Stimulated activated CD8-positive, alpha-beta memory T cell treated with anti-CD3 and anti-CD28 coated beads, Interleukin-12 subunit alpha, Interleukin-12 subunit beta, amount 100 ng/mL, for 24 hours (primary cell): ENCODE measurements at regions not wholly inside any gene's neighbourhood (a gene's known extent, or its start where the extent isn't known, plus 50 kb on each side); places are given as distances from the start of the nearest gene placed in this dataset.
"Not testable (repeated sequence)": the region's sequence is repeated elsewhere in the genome, so short reads cannot be mapped to it uniquely, and the experiment has no call there.

Source experiments
- DNase-seq: peaks from one replicate; pipeline ENCODE4 v3.0.0-alpha.2; 2020; ENCODE audit errors: extremely low read depth

- DNase-seq, result no peak
These were observed 106.0 kb downstream of the CXCL12 start for GRCh38 chr10:44278837-44279324.

- not testable (repeated sequence) for DNase-seq
These were observed 116.4 kb downstream of the CXCL12 start for GRCh38 chr10:44268435-44268948.

- DNase-seq, result no peak
These were observed 117.9 kb downstream of the CXCL12 start for GRCh38 chr10:44267007-44267406.

GRCh38 chr10:44264244-44264643 is 120.7 kb downstream of the CXCL12 start:
- DNase-seq, result no peak

- DNase-seq, result no peak
These were observed 121.1 kb downstream of the CXCL12 start for GRCh38 chr10:44263771-44264170.

- no peak for DNase-seq
These were observed 122.2 kb downstream of the CXCL12 start for GRCh38 chr10:44262551-44263251.

GRCh38 chr10:44261710-44262455 is 123.0 kb downstream of the CXCL12 start:
- DNase-seq, result no peak

GRCh38 chr10:44261296-44261695 is 123.6 kb downstream of the CXCL12 start:
- no peak for DNase-seq

GRCh38 chr10:44260286-44260928 is 124.5 kb downstream of the CXCL12 start:
- no peak for DNase-seq

- no peak for DNase-seq
These were observed 125.6 kb downstream of the CXCL12 start for GRCh38 chr10:44259090-44259874.

GRCh38 chr10:44258460-44259089 is 126.3 kb downstream of the CXCL12 start:
- DNase-seq, result no peak

- DNase-seq, result no peak
These were observed 126.9 kb downstream of the CXCL12 start for GRCh38 chr10:44258019-44258418.

GRCh38 chr10:44253769-44254462 is 131.0 kb downstream of the CXCL12 start:
- no peak for DNase-seq

GRCh38 chr10:44252631-44253030 is 132.3 kb downstream of the CXCL12 start:
- not testable (repeated sequence) for DNase-seq

GRCh38 chr10:44249933-44250332 is 135.0 kb downstream of the CXCL12 start:
- DNase-seq, result not testable (repeated sequence)

GRCh38 chr10:44249490-44249889 is 135.4 kb downstream of the CXCL12 start:
- DNase-seq, result no peak

- DNase-seq, result not testable (repeated sequence)
These were observed 138.2 kb downstream of the CXCL12 start for GRCh38 chr10:44246700-44247099.

GRCh38 chr10:44246287-44246686 is 138.6 kb downstream of the CXCL12 start:
- DNase-seq, result not testable (repeated sequence)

- no peak for DNase-seq
These were observed 139.3 kb downstream of the CXCL12 start for GRCh38 chr10:44245601-44245938.

- DNase-seq, result no peak
These were observed 139.9 kb downstream of the CXCL12 start for GRCh38 chr10:44244745-44245600.
